ENCODE measurements at regions not wholly inside any gene's neighbourhood (a gene's known extent, or its start where the extent isn't known, plus 50 kb on each side); places are given as distances from the start of the nearest gene placed in this dataset.

DNA sequence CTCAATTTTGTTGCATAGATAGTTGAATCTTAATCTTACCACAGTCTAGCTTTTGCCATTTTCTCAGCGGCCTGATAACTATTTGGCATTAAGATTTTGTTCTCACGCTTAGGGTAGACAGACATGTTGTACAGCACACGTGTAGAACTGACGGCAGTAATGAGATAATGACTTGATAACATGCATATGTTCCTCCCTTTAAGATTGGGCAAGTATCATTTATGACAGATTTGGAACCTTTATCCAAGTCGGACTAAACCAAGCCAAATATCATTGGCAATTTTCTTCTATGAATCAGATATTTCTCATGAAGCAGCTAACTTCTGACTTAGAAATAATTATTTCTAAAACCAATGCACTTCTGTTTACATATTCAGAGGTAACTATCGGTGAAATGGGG, 205.5 kb downstream of the NDFIP2 start:
- TF ChIP-seq GRHL2 (CRISPR knock-in tag; IDR thresholded peaks at IDR 0.05; ENCODE audit: insufficient replicate concordance, severe bottlenecking) (no peak), FOXJ3 (CRISPR knock-in tag; IDR thresholded peaks at IDR 0.05; ENCODE audit: borderline replicate concordance) (no peak)
- TF ChIP-seq, protein P1, sequence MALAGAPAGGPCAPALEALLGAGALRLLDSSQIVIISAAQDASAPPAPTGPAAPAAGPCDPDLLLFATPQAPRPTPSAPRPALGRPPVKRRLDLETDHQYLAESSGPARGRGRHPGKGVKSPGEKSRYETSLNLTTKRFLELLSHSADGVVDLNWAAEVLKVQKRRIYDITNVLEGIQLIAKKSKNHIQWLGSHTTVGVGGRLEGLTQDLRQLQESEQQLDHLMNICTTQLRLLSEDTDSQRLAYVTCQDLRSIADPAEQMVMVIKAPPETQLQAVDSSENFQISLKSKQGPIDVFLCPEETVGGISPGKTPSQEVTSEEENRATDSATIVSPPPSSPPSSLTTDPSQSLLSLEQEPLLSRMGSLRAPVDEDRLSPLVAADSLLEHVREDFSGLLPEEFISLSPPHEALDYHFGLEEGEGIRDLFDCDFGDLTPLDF (CRISPR knock-in tag; IDR thresholded peaks at IDR 0.05): no peak
- TF ChIP-seq, protein P2, sequence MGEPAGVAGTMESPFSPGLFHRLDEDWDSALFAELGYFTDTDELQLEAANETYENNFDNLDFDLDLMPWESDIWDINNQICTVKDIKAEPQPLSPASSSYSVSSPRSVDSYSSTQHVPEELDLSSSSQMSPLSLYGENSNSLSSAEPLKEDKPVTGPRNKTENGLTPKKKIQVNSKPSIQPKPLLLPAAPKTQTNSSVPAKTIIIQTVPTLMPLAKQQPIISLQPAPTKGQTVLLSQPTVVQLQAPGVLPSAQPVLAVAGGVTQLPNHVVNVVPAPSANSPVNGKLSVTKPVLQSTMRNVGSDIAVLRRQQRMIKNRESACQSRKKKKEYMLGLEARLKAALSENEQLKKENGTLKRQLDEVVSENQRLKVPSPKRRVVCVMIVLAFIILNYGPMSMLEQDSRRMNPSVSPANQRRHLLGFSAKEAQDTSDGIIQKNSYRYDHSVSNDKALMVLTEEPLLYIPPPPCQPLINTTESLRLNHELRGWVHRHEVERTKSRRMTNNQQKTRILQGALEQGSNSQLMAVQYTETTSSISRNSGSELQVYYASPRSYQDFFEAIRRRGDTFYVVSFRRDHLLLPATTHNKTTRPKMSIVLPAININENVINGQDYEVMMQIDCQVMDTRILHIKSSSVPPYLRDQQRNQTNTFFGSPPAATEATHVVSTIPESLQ (CRISPR knock-in tag; IDR thresholded peaks at IDR 0.05): no peak
- H3K4me1 Mint-ChIP-seq: no peaks in the 10 kb centered on the region

DNA sequence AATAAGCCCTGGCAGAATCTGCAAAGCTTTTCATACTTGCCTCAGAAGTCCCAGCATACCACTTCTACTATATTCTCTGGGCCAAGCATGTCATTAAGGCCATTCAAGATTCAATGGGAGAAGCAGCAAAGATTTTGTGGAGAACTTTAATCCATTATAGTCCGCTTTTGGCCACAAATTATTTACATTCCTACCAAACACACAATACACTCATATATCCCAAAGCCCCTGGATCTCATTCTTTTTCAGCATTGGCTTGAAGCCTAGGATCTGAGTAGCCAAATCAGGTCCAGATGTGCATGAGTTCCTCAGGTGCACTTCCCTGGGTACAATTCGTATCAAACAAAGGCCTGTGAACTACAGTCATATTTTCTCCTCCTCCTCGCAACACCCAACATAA, 203.4 kb downstream of the NDFIP2 start:
- Mint-ChIP-seq H3K27me3 (ENCODE audit: low read depth) (no peaks in the 10 kb centered on the region), H3K36me3 (peaks cover 4% of the 10 kb centered on the region), H3K27ac (no peak overlapping the region), H3K4me3 (no peak overlapping the region), H3K9me3 (peaks cover 4% of the 10 kb centered on the region), H3K4me1 (peaks cover 5% of the 10 kb centered on the region)
- POLR2A ChIA-PET: no interaction called here
- CTCF ChIA-PET: no interaction called here
- TF ChIP-seq MYBL2 (CRISPR knock-in tag; IDR thresholded peaks at IDR 0.05) (no peak), CBFB (CRISPR knock-in tag; IDR thresholded peaks at IDR 0.05; ENCODE audit: low read depth) (no peak), NR3C1 (CRISPR knock-in tag; conservative IDR thresholded peaks at IDR 0.05; ENCODE audit: low read depth) (no peak)
- TF ChIP-seq, protein P3, sequence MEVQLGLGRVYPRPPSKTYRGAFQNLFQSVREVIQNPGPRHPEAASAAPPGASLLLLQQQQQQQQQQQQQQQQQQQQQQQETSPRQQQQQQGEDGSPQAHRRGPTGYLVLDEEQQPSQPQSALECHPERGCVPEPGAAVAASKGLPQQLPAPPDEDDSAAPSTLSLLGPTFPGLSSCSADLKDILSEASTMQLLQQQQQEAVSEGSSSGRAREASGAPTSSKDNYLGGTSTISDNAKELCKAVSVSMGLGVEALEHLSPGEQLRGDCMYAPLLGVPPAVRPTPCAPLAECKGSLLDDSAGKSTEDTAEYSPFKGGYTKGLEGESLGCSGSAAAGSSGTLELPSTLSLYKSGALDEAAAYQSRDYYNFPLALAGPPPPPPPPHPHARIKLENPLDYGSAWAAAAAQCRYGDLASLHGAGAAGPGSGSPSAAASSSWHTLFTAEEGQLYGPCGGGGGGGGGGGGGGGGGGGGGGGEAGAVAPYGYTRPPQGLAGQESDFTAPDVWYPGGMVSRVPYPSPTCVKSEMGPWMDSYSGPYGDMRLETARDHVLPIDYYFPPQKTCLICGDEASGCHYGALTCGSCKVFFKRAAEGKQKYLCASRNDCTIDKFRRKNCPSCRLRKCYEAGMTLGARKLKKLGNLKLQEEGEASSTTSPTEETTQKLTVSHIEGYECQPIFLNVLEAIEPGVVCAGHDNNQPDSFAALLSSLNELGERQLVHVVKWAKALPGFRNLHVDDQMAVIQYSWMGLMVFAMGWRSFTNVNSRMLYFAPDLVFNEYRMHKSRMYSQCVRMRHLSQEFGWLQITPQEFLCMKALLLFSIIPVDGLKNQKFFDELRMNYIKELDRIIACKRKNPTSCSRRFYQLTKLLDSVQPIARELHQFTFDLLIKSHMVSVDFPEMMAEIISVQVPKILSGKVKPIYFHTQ (CRISPR knock-in tag; IDR thresholded peaks at IDR 0.05): no peak
- ATAC-seq (no peak), DNase-seq (ENCODE audit: low spot score) (no peak)

More for the DNA sequence above, 205.5 kb downstream of the NDFIP2 start:
- CTCF ChIA-PET: no interaction called here
- H3K4me3 Mint-ChIP-seq: no peak overlapping the region
- peaks cover 4% of the 10 kb centered on the region for H3K36me3 Mint-ChIP-seq
- DNase-seq (ENCODE audit: low spot score) (no peak), ATAC-seq (no peak)
- H3K27ac Mint-ChIP-seq: no peak overlapping the region
- POLR2A ChIA-PET: no interaction called here
- peaks cover 4% of the 10 kb centered on the region for H3K9me3 Mint-ChIP-seq
- H3K27me3 Mint-ChIP-seq (ENCODE audit: low read depth): no peaks in the 10 kb centered on the region

DNA sequence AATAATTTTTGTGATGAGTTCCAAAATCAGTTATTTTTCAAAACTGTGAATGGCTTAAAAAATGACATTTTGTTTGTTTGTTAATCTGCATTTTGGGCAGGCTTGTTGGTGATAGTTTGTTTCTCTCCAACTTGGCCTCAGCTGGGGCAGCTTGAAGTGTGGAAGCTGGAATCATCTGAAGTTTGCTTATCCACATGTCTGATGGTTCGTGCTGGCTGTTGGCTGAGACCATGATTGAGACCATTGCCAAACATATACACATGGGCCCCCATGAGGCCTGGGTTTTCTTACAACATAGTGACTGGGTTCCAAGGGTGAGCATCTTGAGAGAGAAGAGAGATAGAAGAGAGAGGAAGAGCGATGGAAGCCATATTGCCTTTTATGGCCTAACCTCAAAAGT, 201.2 kb downstream of the NDFIP2 start:
- ChIA-PET CTCF (no interaction called here), POLR2A (no interaction called here)
- Mint-ChIP-seq H3K27ac (no peak overlapping the region), H3K27me3 (ENCODE audit: low read depth) (no peaks in the 10 kb centered on the region), H3K9me3 (peaks cover 4% of the 10 kb centered on the region), H3K4me3 (no peak overlapping the region), H3K4me1 (peaks cover 5% of the 10 kb centered on the region), H3K36me3 (peaks cover 4% of the 10 kb centered on the region)
- no peak for DNase-seq (ENCODE audit: low spot score)
- no peak for ATAC-seq
- TF ChIP-seq NR2C2 (CRISPR knock-in tag; IDR thresholded peaks at IDR 0.05): no peak
- no peak for TF ChIP-seq FOXJ3 (CRISPR knock-in tag; IDR thresholded peaks at IDR 0.05; ENCODE audit: borderline replicate concordance)
- no peak for TF ChIP-seq SP1 (CRISPR knock-in tag; conservative IDR thresholded peaks at IDR 0.05)
- TF ChIP-seq, protein P4, sequence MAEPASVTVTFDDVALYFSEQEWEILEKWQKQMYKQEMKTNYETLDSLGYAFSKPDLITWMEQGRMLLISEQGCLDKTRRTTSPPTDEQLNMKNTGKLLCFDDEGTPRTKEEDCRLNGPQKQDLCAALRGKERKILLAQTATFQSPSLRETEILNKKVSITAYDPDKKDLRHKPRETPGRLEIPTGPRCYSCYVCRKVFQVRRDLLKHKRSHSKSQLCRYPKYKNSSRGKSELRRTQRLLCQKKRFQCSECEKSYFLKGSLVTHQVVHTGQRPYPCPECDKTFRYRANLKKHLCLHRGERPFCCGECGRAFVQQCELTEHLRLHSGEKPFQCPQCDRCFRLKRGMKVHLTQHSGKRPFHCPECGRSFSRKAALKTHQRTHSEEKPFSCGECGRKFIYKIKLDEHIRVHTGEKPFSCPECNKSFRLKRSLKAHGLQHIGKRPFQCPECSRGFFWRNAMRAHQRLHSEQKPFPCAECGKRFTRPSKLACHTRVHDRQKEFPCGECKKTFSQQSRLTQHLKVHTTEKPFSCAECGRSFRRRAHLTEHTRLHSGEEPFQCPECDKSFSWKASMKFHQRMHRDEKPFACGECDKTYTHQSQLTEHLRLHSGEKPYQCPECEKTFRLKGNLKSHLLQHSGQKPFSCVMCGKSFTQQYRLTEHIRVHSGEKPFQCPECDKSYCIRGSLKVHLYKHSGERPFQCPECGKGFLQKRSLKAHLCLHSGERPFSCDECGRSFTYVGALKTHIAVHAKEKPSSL (CRISPR knock-in tag; conservative IDR thresholded peaks at IDR 0.05): no peak
- no peak for TF ChIP-seq SOX15 (CRISPR knock-in tag; IDR thresholded peaks at IDR 0.05)
- TF ChIP-seq ZNF671 (CRISPR knock-in tag; IDR thresholded peaks at IDR 0.05): no peak
- no peak for TF ChIP-seq PRRX2 (CRISPR knock-in tag; IDR thresholded peaks at IDR 0.05)
- no peak for TF ChIP-seq ATF1 (CRISPR knock-in tag; IDR thresholded peaks at IDR 0.05)
- TF ChIP-seq ESRRA (CRISPR knock-in tag; IDR thresholded peaks at IDR 0.05; ENCODE audit: borderline replicate concordance): no peak
- TF ChIP-seq ETV6 (CRISPR knock-in tag; IDR thresholded peaks at IDR 0.05): no peak
- TF ChIP-seq FOXK1 (CRISPR knock-in tag; IDR thresholded peaks at IDR 0.05): no peak
- no peak for TF ChIP-seq GTF2I (CRISPR knock-in tag; conservative IDR thresholded peaks at IDR 0.05)
- TF ChIP-seq MYBL2 (CRISPR knock-in tag; IDR thresholded peaks at IDR 0.05): no peak
- TF ChIP-seq ZNF219 (CRISPR knock-in tag; IDR thresholded peaks at IDR 0.05; ENCODE audit: borderline replicate concordance): no peak
- TF ChIP-seq, protein P1 (CRISPR knock-in tag; IDR thresholded peaks at IDR 0.05): no peak
- no peak for TF ChIP-seq JUN (CRISPR knock-in tag; IDR thresholded peaks at IDR 0.05)
- TF ChIP-seq JAZF1 (CRISPR knock-in tag; IDR thresholded peaks at IDR 0.05): no peak
- no peak for TF ChIP-seq NR3C1 (CRISPR knock-in tag; conservative IDR thresholded peaks at IDR 0.05; ENCODE audit: low read depth)
